Mesodermal cell (in vitro differentiated cells): ENCODE measurements at regions not wholly inside any gene's neighbourhood (a gene's known extent, or its start where the extent isn't known, plus 50 kb on each side); places are given as distances from the start of the nearest gene placed in this dataset.

Experiments used
- H3K27ac ChIP-seq: 2 replicates; pipeline ENCODE4 v1.7.0; 2013; ENCODE audit warnings: mild to moderate bottlenecking, low read depth, low read length, moderate library complexity; ENCODE audit not compliant: severe bottlenecking
- H3K36me3 ChIP-seq: 2 replicates; pipeline ENCODE4 v1.7.1; 2013; ENCODE audit warnings: mild to moderate bottlenecking, low read length, moderate library complexity; ENCODE audit not compliant: control insufficient read depth, insufficient read depth
- H3K4me1 ChIP-seq: one replicate; pipeline ENCODE4 v1.7.1; 2013; ENCODE audit warnings: mild to moderate bottlenecking, low read length; ENCODE audit not compliant: insufficient read depth, control insufficient read depth, poor library complexity, severe bottlenecking
- H3K4me3 ChIP-seq: 2 replicates; pipeline ENCODE4 v1.7.0; 2013; ENCODE audit warnings: low read length, control low read depth, mild to moderate bottlenecking; ENCODE audit not compliant: insufficient read depth, poor library complexity, severe bottlenecking; ENCODE audit errors: extremely low read depth
- H3K9me3 ChIP-seq: 2 replicates; pipeline ENCODE4 v1.7.1; 2013; ENCODE audit warnings: mild to moderate bottlenecking, low read length, moderate library complexity; ENCODE audit not compliant: control insufficient read depth
- WGBS, 2 experiments: methylation state at CpG; one replicate each; pipeline ENCODE4 v1.1.5; 2013; ENCODE audit warnings: missing lambda C conversion rate in 2 of 2; ENCODE audit not compliant: insufficient coverage in 2 of 2; 5-methylcytosine and 5-hydroxymethylcytosine counted together

DNA sequence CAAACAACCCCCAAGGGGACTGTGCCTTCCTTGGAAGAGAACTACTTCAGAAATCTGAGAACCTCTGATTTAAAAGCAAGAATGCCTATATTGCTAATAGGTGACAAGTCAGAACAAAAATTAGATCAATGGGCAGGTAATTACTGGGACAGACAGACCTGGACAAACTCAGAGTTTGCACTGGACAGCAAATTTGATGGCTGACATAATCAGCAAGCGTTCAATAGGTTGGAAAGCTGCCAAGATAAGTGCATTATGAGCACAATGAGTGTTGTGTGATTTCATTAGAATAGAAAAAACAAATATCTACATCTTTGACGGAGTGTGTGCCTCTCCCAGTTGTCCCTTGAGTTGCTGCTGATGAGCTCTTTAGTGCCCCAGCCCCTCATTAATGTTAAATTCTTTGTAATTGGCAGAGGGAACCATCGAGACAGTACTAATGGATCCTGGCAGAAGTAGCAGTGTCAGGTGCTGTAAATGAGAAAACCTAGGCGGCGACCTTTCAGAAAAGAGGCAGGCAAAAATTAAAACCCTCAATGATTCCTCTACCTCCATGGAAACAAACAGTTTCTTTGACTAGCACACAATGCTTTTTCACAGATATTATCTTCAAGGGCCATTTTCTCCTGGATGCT is 116.5 kb upstream of the COL21A1 start:
- H3K36me3 ChIP-seq, result no peaks in the 10 kb centered on the region
- H3K4me3 ChIP-seq, result no peak overlapping the region
- no peak overlapping the region for H3K27ac ChIP-seq
- WGBS, 2 experiments, result 93% methylated on average over 2 to 3 of the region's 5 CpGs
- peaks cover 5% of the 10 kb centered on the region for H3K4me1 ChIP-seq
- no peaks in the 10 kb centered on the region for H3K9me3 ChIP-seq

DNA sequence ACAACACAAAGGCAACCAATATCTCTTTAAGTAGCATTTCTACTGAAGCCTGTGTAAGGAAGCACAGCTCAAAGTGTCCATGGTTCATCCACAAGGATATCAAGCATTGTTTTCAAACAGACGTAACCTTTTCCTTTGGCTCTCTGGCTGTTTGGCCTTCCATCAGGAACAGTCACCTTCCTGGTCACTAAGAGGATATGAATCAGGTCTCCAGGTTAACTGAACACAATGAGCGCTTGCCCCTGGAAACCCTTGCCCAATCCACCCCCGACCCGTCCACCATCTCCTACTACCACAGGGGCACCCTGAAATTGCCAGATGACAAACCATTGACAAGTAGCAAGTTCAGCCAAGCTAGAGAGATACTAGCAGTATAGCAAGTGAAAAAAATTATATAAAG is 114.4 kb upstream of the COL21A1 start:
- WGBS, 2 experiments, result 88 to 89% methylated on average over 2 to 3 of the region's 4 CpGs
- H3K9me3 ChIP-seq, result no peaks in the 10 kb centered on the region
- H3K36me3 ChIP-seq, result no peaks in the 10 kb centered on the region
- H3K4me1 ChIP-seq, result peaks cover 9% of the 10 kb centered on the region
- peak overlapping the region; percentile 33 for H3K27ac ChIP-seq
- H3K4me3 ChIP-seq, result no peak overlapping the region

DNA sequence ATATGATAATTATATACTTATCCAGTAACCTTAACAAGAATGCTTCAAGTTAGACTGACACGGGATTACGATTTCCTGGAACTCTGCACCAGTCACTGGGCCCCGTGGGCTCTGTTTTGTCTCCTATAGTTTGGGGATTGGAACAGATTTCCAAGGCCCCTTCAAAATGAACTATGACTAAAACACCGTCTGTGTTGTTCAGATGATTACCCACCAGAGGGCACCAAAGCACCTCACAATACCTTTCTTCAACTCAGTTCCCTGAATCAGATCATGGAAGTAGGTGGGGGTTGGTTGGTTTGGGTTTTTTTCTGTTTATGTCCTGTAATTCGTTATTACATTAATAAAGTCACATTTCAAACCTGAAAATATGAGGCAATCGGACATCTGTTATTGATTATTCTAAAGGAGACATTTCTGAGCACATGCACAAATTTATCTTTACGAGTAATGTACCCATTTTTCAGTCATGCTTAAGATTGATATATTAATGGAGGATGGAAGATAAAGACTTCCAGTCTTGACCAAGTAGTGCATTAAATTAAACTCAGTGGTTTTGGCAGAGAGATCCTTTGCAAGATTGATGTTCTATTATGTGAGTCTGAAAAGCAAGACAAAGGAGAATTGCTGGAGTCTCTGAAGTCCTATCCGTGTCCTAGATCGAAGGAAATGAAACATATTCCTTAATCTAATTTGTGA is 112.0 kb upstream of the COL21A1 start:
- no peak overlapping the region for H3K27ac ChIP-seq
- H3K9me3 ChIP-seq, result no peaks in the 10 kb centered on the region
- no peaks in the 10 kb centered on the region for H3K36me3 ChIP-seq
- H3K4me3 ChIP-seq, result no peak overlapping the region
- no CpG with 5 or more reads among the region's 9 CpGs for WGBS, 2 experiments
- H3K4me1 ChIP-seq, result peaks cover 5% of the 10 kb centered on the region

DNA sequence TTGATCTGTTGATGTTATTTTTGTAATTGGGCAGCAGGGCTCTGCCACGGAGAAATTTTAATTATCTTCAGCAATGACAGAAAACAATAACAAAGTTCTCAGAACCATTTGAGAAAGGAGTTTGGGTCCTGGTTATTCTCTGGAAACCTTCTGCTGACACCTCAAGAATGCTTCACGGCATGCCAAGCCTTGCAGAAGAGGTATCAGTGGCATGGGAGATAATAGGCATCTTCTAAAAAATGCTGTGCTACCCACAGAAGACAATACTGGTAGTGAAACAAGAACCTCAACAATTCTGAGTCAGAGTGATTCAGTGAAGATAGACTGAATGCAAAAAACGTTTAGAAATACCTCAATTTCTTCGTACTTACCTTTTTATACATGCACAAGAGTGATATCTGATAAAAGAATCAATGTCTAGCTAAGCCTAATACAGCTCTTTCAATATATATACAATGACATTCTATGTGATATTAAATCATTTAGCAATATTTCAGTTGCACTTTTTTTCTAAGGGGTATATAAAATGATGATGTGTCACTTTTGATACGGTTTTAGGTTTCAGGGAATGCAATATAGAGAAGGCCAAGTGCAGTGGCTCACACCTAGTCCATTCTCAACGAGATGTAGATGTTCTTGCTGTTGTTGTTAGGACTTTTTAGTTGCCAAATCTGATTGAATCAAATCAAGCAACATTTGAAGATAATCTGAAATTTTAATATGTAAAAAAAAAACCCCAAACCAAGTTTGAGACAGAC is 110.4 kb upstream of the COL21A1 start:
- H3K4me3 ChIP-seq, result no peak overlapping the region
- no peaks in the 10 kb centered on the region for H3K36me3 ChIP-seq
- H3K9me3 ChIP-seq, result no peaks in the 10 kb centered on the region
- peaks cover 4% of the 10 kb centered on the region for H3K4me1 ChIP-seq
- 86 to 93% methylated on average over 2 of the region's 6 CpGs for WGBS, 2 experiments
- no peak overlapping the region for H3K27ac ChIP-seq

DNA sequence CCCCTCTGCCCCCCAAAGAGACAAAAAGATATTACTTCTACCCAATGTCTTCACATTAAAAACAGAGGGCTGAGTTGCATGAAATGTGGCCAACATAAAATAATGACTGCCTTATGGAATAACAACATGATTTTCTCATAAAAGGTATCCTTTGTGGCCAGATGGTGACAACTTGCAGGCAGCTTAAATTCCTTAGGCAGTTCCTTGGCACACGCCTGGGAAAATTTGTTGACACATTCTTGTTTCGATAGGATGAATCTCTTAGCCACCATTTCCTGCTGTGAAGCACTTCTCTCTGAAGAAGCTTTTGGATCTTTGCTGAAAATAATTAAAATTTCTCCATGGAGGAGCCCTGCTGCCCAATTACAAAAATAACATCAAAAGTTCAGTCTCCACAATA is 109.0 kb upstream of the COL21A1 start:
- H3K4me3 ChIP-seq, result no peak overlapping the region
- H3K9me3 ChIP-seq, result no peaks in the 10 kb centered on the region
- WGBS, 2 experiments, result 72% methylated on average over 2 of the region's 2 CpGs; no CpG with 5 or more reads in 1 of the 2 experiments

DNA sequence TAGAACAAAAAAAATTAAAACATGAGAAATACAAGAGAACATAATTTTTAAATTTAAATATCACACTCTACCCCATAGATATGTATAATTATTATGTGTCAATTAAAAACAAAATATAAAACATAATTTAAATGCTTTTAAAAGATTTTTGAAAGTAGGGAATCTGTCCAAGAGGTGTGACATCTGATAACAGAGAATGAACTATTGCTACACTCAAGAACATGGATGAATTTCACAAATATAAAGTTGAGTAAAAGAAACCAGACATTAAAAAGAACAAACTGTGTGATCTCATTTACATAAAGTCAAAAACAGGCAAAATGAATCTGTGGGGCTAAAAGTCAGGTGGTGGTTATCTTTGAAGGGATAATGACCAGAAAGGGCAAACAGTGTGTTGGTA is 106.5 kb upstream of the COL21A1 start:
- no peak overlapping the region for H3K27ac ChIP-seq
- H3K4me1 ChIP-seq, result peaks cover 4% of the 10 kb centered on the region
- no peaks in the 10 kb centered on the region for H3K9me3 ChIP-seq
- H3K36me3 ChIP-seq, result no peaks in the 10 kb centered on the region
- H3K4me3 ChIP-seq, result no peak overlapping the region

More for the DNA sequence above, 109.0 kb upstream of the COL21A1 start:
- Histone ChIP-seq H3K36me3 (no peaks in the 10 kb centered on the region), H3K4me1 (peaks cover 4% of the 10 kb centered on the region), H3K27ac (no peak overlapping the region)

DNA sequence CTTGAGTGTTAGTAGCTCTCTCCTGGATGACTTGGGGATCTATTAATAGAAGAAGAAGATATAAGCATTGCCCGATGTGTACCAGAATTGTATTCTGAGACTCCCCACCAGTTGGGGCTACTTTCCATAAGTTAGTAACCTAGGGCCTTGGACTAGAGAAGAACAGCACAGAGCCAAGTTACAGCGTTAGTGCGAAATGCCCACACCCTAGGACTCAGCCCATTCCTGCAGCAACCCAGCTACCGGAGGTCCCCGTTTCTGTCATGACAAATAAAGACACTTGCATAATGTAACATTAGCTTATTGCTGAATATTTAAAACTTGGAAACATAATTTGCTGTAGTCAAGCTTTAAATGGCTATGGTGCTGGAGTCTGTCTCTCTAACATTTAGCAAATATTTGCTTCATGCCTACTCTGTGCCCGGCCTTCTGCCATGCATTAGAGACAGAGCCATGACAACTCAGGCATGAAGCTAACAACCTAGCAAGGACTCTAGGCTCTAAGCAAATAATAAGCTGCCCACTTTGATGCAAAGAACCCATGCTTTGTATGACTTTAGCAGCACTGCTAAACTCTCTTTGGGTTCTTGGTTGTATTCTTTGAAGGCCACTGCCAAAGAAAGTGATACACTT is 103.4 kb upstream of the COL21A1 start:
- Histone ChIP-seq H3K27ac (no peak overlapping the region), H3K36me3 (no peaks in the 10 kb centered on the region), H3K4me3 (no peak overlapping the region), H3K9me3 (no peaks in the 10 kb centered on the region), H3K4me1 (peaks cover 4% of the 10 kb centered on the region)
- WGBS, 2 experiments, result 91 to 100% methylated on average over 2 to 3 of the region's 6 CpGs

DNA sequence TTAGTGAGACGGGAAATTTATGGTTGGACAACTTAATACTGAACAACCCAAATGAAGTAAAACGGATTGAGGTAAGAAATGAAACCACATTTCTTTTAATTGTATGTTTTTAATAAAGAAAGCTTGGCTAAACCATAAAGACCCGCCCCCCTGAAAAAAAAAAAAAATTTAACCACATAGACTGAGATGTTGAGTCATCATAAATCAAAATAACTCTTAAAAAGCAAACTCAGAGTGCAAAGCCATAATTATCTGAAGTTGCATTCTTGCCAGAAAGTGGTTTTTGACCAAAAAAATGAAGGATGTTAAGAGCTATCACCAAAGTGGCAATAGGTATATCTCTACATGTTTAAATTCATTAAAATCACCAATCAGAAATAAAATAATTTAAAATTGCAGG is 101.8 kb upstream of the COL21A1 start:
- WGBS, 2 experiments, result no CpG with 5 or more reads among the region's 3 CpGs
- H3K9me3 ChIP-seq, result no peaks in the 10 kb centered on the region
- peaks cover 4% of the 10 kb centered on the region for H3K4me1 ChIP-seq
- no peak overlapping the region for H3K27ac ChIP-seq
- no peaks in the 10 kb centered on the region for H3K36me3 ChIP-seq
- H3K4me3 ChIP-seq, result no peak overlapping the region

DNA sequence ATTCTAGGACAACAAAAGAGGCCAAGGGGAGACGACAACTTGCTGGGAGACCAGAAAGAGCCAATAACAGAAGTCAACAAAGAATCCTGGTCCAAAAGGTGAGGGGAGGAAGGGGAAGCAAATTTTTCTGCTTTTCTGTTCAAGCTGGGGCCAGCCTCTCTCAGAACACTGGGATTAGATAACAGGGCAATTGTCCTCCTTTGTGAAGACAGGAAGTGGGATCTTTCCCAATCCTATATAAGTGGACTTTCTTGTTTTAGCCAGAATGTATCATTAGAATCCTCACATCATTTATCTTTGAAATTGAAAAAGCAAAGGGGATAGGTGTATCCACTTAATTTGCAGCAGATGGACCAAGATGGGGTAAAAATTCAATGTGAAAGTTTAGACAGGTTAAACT is 101.2 kb upstream of the COL21A1 start:
- no peak overlapping the region for H3K4me3 ChIP-seq
- peaks cover 4% of the 10 kb centered on the region for H3K4me1 ChIP-seq
- no peaks in the 10 kb centered on the region for H3K36me3 ChIP-seq
- H3K27ac ChIP-seq, result no peak overlapping the region
- WGBS, 2 experiments, result 63 to 83% methylated on average over 1 of the region's 1 CpG
- H3K9me3 ChIP-seq, result no peaks in the 10 kb centered on the region

DNA sequence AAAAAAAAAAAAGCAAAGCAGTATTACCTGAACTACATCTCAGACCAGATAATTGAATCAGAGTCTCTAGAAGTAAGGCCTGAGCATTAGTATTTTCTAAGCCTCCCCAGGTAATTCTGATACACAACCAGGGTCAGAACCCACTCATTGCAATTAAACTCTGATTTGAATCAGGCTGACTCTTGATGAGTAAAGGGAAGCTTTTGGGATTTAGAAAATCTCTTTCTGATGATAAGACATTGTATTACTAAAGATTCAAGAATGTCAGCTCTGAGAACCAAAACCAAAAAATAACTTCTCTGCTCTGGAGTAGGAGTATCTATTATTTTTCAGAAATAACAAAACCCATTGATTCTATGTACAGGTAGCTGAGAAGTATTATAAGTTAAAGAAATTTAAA is 100.1 kb upstream of the COL21A1 start:
- H3K36me3 ChIP-seq, result no peaks in the 10 kb centered on the region
- no peak overlapping the region for H3K4me3 ChIP-seq
- H3K27ac ChIP-seq, result no peak overlapping the region
- no peaks in the 10 kb centered on the region for H3K9me3 ChIP-seq
- H3K4me1 ChIP-seq, result peaks cover 4% of the 10 kb centered on the region
